Osteoblast (primary cell): ENCODE measurements at regions not wholly inside any gene's neighbourhood (a gene's known extent, or its start where the extent isn't known, plus 50 kb on each side); places are given as distances from the start of the nearest gene placed in this dataset.

Experiments
- DNase-seq: peaks from one replicate; pipeline ENCODE4 v3.0.0; 2011; ENCODE audit warnings: low spot score, mixed read lengths; ENCODE audit not compliant: insufficient read length; ENCODE audit errors: missing footprints
- H2AFZ ChIP-seq: 2 replicates; pipeline ENCODE4 v1.6.0; 2011; ENCODE audit warnings: mild to moderate bottlenecking, low read length
- H3K27ac ChIP-seq: 2 replicates; pipeline ENCODE4 v1.5.1; 2011; ENCODE audit warnings: mild to moderate bottlenecking, low read depth, low read length, moderate library complexity
- H3K27me3 ChIP-seq: 2 replicates; pipeline ENCODE4 v1.6.0; 2012; ENCODE audit warnings: mild to moderate bottlenecking, control low read depth, inconsistent platforms, low read length, moderate library complexity; ENCODE audit not compliant: insufficient read depth
- H3K36me3 ChIP-seq: 2 replicates; pipeline ENCODE4 v1.5.1; 2011; ENCODE audit warnings: mild to moderate bottlenecking, low read length, control low read depth, moderate library complexity; ENCODE audit not compliant: insufficient read depth
- H3K4me1 ChIP-seq: 2 replicates; pipeline ENCODE4 v1.5.1; 2011; ENCODE audit warnings: mild to moderate bottlenecking, low read length, control low read depth, moderate library complexity; ENCODE audit not compliant: insufficient read depth
- H3K4me2 ChIP-seq: 2 replicates; pipeline ENCODE4 v1.6.0; 2011; ENCODE audit warnings: mild to moderate bottlenecking, low read length; ENCODE audit not compliant: insufficient read depth
- H3K4me3 ChIP-seq: fragments of 200-600 bp; sonication (generic); 3 replicates; pipeline ENCODE4 v1.5.1; 2012; ENCODE audit warnings: mild to moderate bottlenecking, low read length, inconsistent platforms; ENCODE audit not compliant: insufficient read depth
- H3K79me2 ChIP-seq: 2 replicates; pipeline ENCODE4 v1.6.0; 2012; ENCODE audit warnings: mild to moderate bottlenecking, low read length, control low read depth, inconsistent platforms; ENCODE audit not compliant: insufficient read depth
- H3K9me3 ChIP-seq: 2 replicates; pipeline ENCODE4 v1.5.1; 2011; ENCODE audit warnings: low read depth, low read length, control low read depth
- H4K20me1 ChIP-seq: 2 replicates; pipeline ENCODE4 v1.6.0; 2012; ENCODE audit warnings: mild to moderate bottlenecking, low read length, control low read depth; ENCODE audit not compliant: insufficient read depth
- TF ChIP-seq, protein P1 (sequence below): IDR thresholded peaks from 2 replicates; pipeline ENCODE4 v1.5.1; 2011; ENCODE audit warnings: mild to moderate bottlenecking, low read depth, low read length, moderate library complexity; ENCODE audit errors: extremely low read depth

DNA sequence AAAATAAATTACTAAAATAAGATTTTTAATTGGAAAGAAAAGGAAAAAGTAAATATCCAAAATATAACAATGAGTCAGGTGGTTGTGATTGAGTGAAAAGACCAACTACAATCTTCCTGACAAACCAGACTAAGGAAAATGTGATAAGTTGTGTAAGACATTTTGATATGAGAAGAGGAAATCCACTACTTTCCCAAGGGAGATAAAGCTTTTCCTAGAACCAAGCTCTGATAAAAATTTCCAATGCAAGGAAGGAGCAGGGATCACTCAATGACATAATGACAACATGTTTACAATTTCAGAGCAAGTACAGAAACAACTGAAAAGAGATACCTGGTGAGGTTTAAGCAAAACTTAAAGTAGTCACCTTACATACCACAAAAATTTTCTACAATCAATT lies 305.1 kb upstream of the RASGEF1B start:
- TF ChIP-seq, protein P1, sequence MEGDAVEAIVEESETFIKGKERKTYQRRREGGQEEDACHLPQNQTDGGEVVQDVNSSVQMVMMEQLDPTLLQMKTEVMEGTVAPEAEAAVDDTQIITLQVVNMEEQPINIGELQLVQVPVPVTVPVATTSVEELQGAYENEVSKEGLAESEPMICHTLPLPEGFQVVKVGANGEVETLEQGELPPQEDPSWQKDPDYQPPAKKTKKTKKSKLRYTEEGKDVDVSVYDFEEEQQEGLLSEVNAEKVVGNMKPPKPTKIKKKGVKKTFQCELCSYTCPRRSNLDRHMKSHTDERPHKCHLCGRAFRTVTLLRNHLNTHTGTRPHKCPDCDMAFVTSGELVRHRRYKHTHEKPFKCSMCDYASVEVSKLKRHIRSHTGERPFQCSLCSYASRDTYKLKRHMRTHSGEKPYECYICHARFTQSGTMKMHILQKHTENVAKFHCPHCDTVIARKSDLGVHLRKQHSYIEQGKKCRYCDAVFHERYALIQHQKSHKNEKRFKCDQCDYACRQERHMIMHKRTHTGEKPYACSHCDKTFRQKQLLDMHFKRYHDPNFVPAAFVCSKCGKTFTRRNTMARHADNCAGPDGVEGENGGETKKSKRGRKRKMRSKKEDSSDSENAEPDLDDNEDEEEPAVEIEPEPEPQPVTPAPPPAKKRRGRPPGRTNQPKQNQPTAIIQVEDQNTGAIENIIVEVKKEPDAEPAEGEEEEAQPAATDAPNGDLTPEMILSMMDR: no peak
- H4K20me1 ChIP-seq: no peaks in the 10 kb centered on the region
- H3K4me1 ChIP-seq: no peaks in the 10 kb centered on the region
- no peak overlapping the region for H2AFZ ChIP-seq
- H3K36me3 ChIP-seq: no peaks in the 10 kb centered on the region
- no peaks in the 10 kb centered on the region for H3K79me2 ChIP-seq
- no peak overlapping the region for H3K4me3 ChIP-seq
- no peaks in the 10 kb centered on the region for H3K27me3 ChIP-seq
- no peaks in the 10 kb centered on the region for H3K9me3 ChIP-seq
- no peak overlapping the region for H3K27ac ChIP-seq
- no peak overlapping the region for H3K4me2 ChIP-seq
- no peak for DNase-seq

DNA sequence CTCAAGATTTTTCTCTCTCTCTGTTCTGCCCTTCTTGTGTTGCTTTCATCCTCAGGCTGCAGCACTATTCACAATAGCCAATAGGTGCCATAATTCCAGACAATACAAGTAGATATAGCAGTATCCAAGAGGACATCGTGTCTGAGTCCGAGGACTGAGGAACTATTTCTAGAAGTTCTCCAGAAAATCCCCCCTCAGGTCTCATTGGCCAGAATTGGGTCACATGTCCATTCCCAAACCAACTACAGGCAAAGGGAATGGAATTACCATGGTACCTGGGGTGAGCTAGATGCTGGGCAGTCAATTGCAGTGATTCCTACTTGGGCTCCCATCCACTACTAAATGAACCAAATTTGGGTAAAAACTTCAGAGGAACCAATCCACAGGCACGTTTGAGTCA lies 301.9 kb upstream of the RASGEF1B start:
- TF ChIP-seq, protein P1: no peak
- no peak overlapping the region for H3K4me3 ChIP-seq
- no peaks in the 10 kb centered on the region for H3K4me1 ChIP-seq
- no peak overlapping the region for H3K27ac ChIP-seq
- no peaks in the 10 kb centered on the region for H3K9me3 ChIP-seq
- H4K20me1 ChIP-seq: no peaks in the 10 kb centered on the region
- H3K4me2 ChIP-seq: no peak overlapping the region
- H3K79me2 ChIP-seq: no peaks in the 10 kb centered on the region
- no peak for DNase-seq
- no peaks in the 10 kb centered on the region for H3K36me3 ChIP-seq
- no peak overlapping the region for H2AFZ ChIP-seq
- no peaks in the 10 kb centered on the region for H3K27me3 ChIP-seq

DNA sequence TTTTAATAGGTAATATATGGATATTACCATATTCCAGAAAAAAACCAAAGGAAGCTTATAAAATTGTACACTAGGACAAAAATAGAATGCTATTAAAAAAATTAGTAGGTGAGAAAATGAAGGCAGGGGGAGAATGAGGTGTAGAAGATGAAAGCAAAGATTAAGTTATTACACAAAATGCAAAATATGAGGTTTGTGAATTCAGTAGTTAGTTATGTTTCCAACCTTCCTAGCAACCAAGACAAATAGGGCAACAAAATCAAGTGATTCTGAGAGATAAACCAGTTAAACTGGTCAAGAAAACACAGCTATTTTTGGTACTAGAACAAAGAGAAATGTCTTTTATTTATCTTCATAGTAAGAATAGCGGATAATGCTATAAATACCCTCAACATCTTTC lies 300.0 kb upstream of the RASGEF1B start:
- H3K9me3 ChIP-seq: no peaks in the 10 kb centered on the region
- no peak for DNase-seq
- no peak overlapping the region for H3K27ac ChIP-seq
- no peaks in the 10 kb centered on the region for H4K20me1 ChIP-seq
- H3K27me3 ChIP-seq: no peaks in the 10 kb centered on the region
- no peaks in the 10 kb centered on the region for H3K36me3 ChIP-seq
- no peak overlapping the region for H3K4me2 ChIP-seq
- no peak overlapping the region for H2AFZ ChIP-seq
- no peak overlapping the region for H3K4me3 ChIP-seq
- TF ChIP-seq, protein P1: no peak
- no peaks in the 10 kb centered on the region for H3K4me1 ChIP-seq
- no peaks in the 10 kb centered on the region for H3K79me2 ChIP-seq

DNA sequence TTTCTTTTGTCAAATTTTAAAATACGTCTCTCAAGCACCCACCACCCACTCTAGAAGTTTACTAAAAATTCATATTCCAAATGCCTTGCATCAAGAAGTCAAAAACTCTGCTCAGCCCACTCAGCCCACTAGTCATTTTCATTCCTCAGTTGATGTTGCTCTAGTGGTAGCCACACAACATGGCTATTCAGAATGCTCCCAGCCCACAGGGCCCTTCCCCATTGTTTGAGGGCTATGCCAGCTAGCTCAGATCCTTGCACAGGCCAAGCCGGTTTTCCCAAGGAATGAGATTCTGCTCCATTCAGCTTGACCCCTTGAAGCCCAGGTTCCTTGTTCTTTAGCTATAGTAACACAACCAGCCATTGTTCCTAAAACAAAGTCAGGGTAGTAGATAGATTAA lies 297.5 kb upstream of the RASGEF1B start:
- Histone ChIP-seq H3K27ac (no peak overlapping the region), H3K79me2 (no peaks in the 10 kb centered on the region), H3K4me1 (no peaks in the 10 kb centered on the region), H4K20me1 (no peaks in the 10 kb centered on the region), H3K4me2 (no peak overlapping the region), H3K9me3 (no peaks in the 10 kb centered on the region), H3K36me3 (no peaks in the 10 kb centered on the region), H2AFZ (no peak overlapping the region), H3K27me3 (no peaks in the 10 kb centered on the region), H3K4me3 (no peak overlapping the region)
- DNase-seq: no peak
- TF ChIP-seq, protein P1: no peak
